Natural killer cell (primary cell): ENCODE measurements at regions not wholly inside any gene's neighbourhood (a gene's known extent, or its start where the extent isn't known, plus 50 kb on each side); places are given as distances from the start of the nearest gene placed in this dataset.
"Not testable (repeated sequence)": the region's sequence is repeated elsewhere in the genome, so short reads cannot be mapped to it uniquely, and the experiment has no call there.

Source experiments
- ATAC-seq, 3 donors: fragments of 150-1000 bp in 2 of 3; fragments of 200-7000 bp in 1 of 3; cut with Tn5 transposase; 1 replicate in 1 of 3; 2 replicates in 2 of 3; pipeline ENCODE4 v1.10.0; 2021; ENCODE audit warnings: mild to moderate bottlenecking in 2 of 3, moderate library complexity in 2 of 3
- DNase-seq, 2 donors: peaks; one replicate each; pipeline versions ENCODE4 v3.0.0 to v3.0.0-alpha.2; 2013 to 2021; ENCODE audit warnings: mixed read lengths in 1 of 2
- H3K27ac ChIP-seq: one replicate; pipeline ENCODE4 v1.5.1; 2013; ENCODE audit warnings: mild to moderate bottlenecking, low read length
- H3K27me3 ChIP-seq: one replicate; pipeline ENCODE4 v1.6.1; 2013; ENCODE audit warnings: low read length; ENCODE audit not compliant: control insufficient read depth, insufficient read depth
- H3K36me3 ChIP-seq: one replicate; pipeline ENCODE4 v1.6.1; 2013; ENCODE audit warnings: low read length; ENCODE audit not compliant: control insufficient read depth, insufficient read depth
- H3K4me1 ChIP-seq: one replicate; pipeline ENCODE4 v1.6.1; 2013; ENCODE audit warnings: low read length; ENCODE audit not compliant: control insufficient read depth, insufficient read depth
- H3K4me3 ChIP-seq: one replicate; pipeline ENCODE4 v1.5.1; 2013; ENCODE audit warnings: low read length
- H3K9me3 ChIP-seq: one replicate; pipeline ENCODE4 v1.6.1; 2013; ENCODE audit warnings: low read length; ENCODE audit not compliant: control insufficient read depth, insufficient read depth
- H3K27ac Mint-ChIP-seq, 2 donors: one replicate each; pipeline ENCODE4 v1.8.0; 2022; ENCODE audit warnings: mild to moderate bottlenecking in 2 of 2, mixed read lengths in 2 of 2, moderate library complexity in 1 of 2
- H3K27me3 Mint-ChIP-seq, 2 donors: one replicate each; pipeline ENCODE4 v1.8.0; 2022; ENCODE audit warnings: low read depth in 2 of 2, mixed read lengths in 2 of 2
- H3K36me3 Mint-ChIP-seq: one replicate; pipeline ENCODE4 v1.8.0; 2022; ENCODE audit warnings: mixed read lengths
- H3K4me1 Mint-ChIP-seq, 2 donors: one replicate each; pipeline ENCODE4 v1.8.0; 2022; ENCODE audit warnings: mixed read lengths in 2 of 2
- H3K4me3 Mint-ChIP-seq: one replicate; pipeline ENCODE4 v1.8.0; 2022; ENCODE audit warnings: mild to moderate bottlenecking, moderate library complexity, mixed read lengths
- H3K9me3 Mint-ChIP-seq, 2 donors: one replicate each; pipeline ENCODE4 v1.8.0; 2022; ENCODE audit warnings: mixed read lengths in 2 of 2
- CTCF ChIP-seq: fragments of 200-600 bp; IDR thresholded peaks from one replicate; pipeline ENCODE4 v1.8.0; 2022; ENCODE audit warnings: antibody characterized with exemption
- WGBS: methylation state at CpG from one replicate; pipeline ENCODE4 v1.1.7; 2013; ENCODE audit warnings: missing lambda C conversion rate; ENCODE audit not compliant: insufficient coverage; 5-methylcytosine and 5-hydroxymethylcytosine counted together
- intact Hi-C: fragments of 100-400 bp; cut with micrococcal nuclease; formaldehyde crosslinking; loops from one replicate; pipeline ENCODE4 v1.14.2; 2022

DNA sequence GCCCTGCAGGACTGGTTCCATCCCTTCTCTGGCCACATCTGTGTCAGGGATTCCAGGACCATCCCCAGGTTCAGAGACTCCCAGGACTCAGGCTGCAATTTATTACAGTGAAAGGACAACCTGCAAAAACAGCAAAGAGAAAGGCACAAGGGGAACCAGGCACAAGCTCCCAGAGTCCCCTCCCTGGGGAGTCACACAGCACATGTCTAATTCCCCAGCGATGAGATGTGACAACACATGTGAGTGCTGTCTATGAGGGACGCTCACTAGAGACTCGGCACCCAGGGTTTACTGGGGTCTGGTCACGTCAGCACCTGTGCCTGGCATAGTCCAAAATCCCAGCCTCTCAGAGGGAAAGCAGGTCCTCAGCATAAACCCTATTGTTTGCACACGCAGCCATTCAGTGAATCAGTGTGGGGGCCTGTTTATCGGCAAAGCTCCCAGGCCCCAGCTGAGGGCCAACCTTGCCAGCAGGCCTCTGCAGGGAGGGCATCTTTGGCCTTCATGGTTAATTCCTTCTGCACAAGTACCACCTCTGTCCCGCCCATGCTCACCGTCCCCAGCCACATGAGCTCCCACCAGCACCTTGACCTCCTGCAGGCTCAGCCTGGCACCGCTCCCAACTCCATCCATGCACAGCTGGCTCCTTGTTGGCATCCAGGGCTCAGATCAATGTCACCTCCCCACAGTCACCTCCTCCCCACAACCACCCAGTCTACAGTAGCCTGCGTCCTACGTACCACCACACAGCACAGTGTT is 198.9 kb upstream of the SFSWAP start:
- H3K36me3 Mint-ChIP-seq = no peaks in the 10 kb centered on the region
- H3K4me1 Mint-ChIP-seq = peaks cover 11 to 19% of the 10 kb centered on the region in 2 donors
- H3K27me3 Mint-ChIP-seq = peaks cover 0 to 10% of the 10 kb centered on the region in 2 donors
- peaks cover 2 to 3% of the 10 kb centered on the region in 2 donors for H3K9me3 Mint-ChIP-seq
- intact Hi-C loops = no loop called here
- H3K4me3 Mint-ChIP-seq = peak overlapping the region; percentile 15
- Histone ChIP-seq H3K4me1 (peaks cover 18% of the 10 kb centered on the region), H3K36me3 (no peaks in the 10 kb centered on the region), H3K27ac (peak overlapping the region; percentile 46), H3K27me3 (no peaks in the 10 kb centered on the region), H3K9me3 (peaks cover 6% of the 10 kb centered on the region), H3K4me3 (no peak overlapping the region)
- no peak for TF ChIP-seq CTCF
- WGBS = 88% methylated on average over 11 of the region's 11 CpGs
- DNase-seq (no peak), ATAC-seq (no peak)
- H3K27ac Mint-ChIP-seq = peak overlapping the region; percentile 82 to 86

DNA sequence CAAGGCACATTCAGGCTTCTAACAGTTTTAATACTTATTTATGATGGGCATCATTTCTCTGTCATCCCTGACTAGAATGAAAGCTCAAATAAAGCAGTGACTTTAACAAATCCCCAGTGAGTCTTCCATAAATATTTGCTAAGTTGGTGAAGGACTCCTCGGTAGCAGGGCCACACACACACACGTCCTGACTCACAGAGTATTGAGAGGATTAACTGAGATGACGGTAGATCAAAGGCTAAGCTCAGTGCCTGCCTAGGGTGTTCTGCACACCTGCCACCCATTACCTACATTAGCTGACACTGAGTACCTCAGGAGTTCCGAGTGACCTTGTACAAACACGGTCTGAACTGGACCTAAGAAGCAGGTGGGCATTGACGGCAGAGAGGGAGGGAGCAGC is 197.3 kb upstream of the SFSWAP start:
- WGBS = 81% methylated on average over 6 of the region's 6 CpGs
- intact Hi-C loops = no loop called here
- no peak overlapping the region for H3K4me3 Mint-ChIP-seq
- peaks cover 3 to 4% of the 10 kb centered on the region in 2 donors for H3K27me3 Mint-ChIP-seq
- no peak for ATAC-seq
- peaks cover 6% of the 10 kb centered on the region for H3K9me3 ChIP-seq
- no peak overlapping the region for H3K4me3 ChIP-seq
- peaks cover 2% of the 10 kb centered on the region for H3K27me3 ChIP-seq
- DNase-seq = no peak
- H3K27ac ChIP-seq = no peak overlapping the region
- no peak for TF ChIP-seq CTCF
- peaks cover 11 to 19% of the 10 kb centered on the region in 2 donors for H3K4me1 Mint-ChIP-seq
- no peaks in the 10 kb centered on the region for H3K36me3 ChIP-seq
- H3K9me3 Mint-ChIP-seq = peaks cover 2 to 3% of the 10 kb centered on the region in 2 donors
- no peaks in the 10 kb centered on the region for H3K36me3 Mint-ChIP-seq
- H3K4me1 ChIP-seq = peaks cover 16% of the 10 kb centered on the region
- H3K27ac Mint-ChIP-seq = no peak overlapping the region

DNA sequence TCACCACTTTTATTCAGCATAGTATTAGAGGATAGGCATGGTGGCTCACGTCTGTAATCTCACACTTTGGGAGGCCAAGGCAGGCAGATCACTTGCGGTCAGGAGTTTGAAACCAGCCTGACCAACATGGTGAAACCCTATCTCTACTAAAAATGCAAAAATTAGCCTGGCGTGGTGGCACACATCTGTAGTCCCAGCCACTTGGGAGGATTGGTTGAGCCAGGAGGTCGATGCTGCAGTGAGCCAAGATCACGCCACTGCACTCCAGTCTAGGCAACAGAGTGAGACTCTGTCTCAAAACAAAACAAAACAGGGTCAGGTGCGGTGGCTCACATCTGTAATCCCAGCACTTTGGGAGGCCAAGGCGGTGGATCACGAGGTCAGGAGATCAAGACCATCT is 190.3 kb upstream of the SFSWAP start:
- H3K36me3 Mint-ChIP-seq, H3K27ac Mint-ChIP-seq, H3K9me3 ChIP-seq, H3K27ac ChIP-seq, ATAC-seq, H3K4me1 ChIP-seq, DNase-seq, intact Hi-C loops, H3K36me3 ChIP-seq, H3K4me1 Mint-ChIP-seq, H3K4me3 Mint-ChIP-seq, H3K27me3 ChIP-seq, H3K9me3 Mint-ChIP-seq, H3K4me3 ChIP-seq: not testable (repeated sequence)
- peaks cover 15 to 25% of the 10 kb centered on the region in 2 donors for H3K27me3 Mint-ChIP-seq
- WGBS = 92% methylated on average over 8 of the region's 8 CpGs

- H3K27ac ChIP-seq = no peak overlapping the region
- intact Hi-C loops = no loop called here
- Mint-ChIP-seq H3K4me3 (no peak overlapping the region), H3K9me3 (no peaks in the 10 kb centered on the region), H3K36me3 (no peaks in the 10 kb centered on the region), H3K4me1 (no peaks in the 10 kb centered on the region), H3K27ac (no peak overlapping the region), H3K27me3 (peaks cover 12 to 25% of the 10 kb centered on the region in 2 donors)
- H3K27me3 ChIP-seq = peaks cover 2% of the 10 kb centered on the region
- ATAC-seq (no peak), DNase-seq (no peak)
- H3K9me3 ChIP-seq = peaks cover 2% of the 10 kb centered on the region
- no peak overlapping the region for H3K4me3 ChIP-seq
- no peak for TF ChIP-seq CTCF
- H3K4me1 ChIP-seq = no peaks in the 10 kb centered on the region
- no peaks in the 10 kb centered on the region for H3K36me3 ChIP-seq
- WGBS = 85% methylated on average over 5 of the region's 6 CpGs
Observed at GRCh38 chr12:131521326-131521725, 189.6 kb upstream of the SFSWAP start.
